HEK293T (cell line): ENCODE measurements at regions not wholly inside any gene's neighbourhood (a gene's known extent, or its start where the extent isn't known, plus 50 kb on each side); places are given as distances from the start of the nearest gene placed in this dataset.

Experiments used
- CTCF ChIA-PET: fragments of 350-600 bp; formaldehyde crosslinking; extraction: SDS; loops from one replicate; lab custom pipeline; 2021; ENCODE audit warnings: antibody characterized with exemption, inconsistent platforms; lab: Yijun Ruan, JAX
- POLR2A ChIA-PET: fragments of 350-600 bp; formaldehyde crosslinking; extraction: SDS; loops from one replicate; lab custom pipeline; 2020; ENCODE audit warnings: antibody characterized with exemption, inconsistent platforms; lab: Yijun Ruan, JAX
- DNase-seq: peaks from one replicate; pipeline ENCODE4 v3.0.0; 2012; ENCODE audit warnings: mixed read lengths; ENCODE audit errors: extremely low spot score
- ARNT ChIP-seq: fragments of 450-650 bp; IDR thresholded peaks from 2 replicates; pipeline ENCODE4 v1.6.1; 2017; ENCODE audit warnings: mild to moderate bottlenecking
- BHLHE40 ChIP-seq: fragments of 450-650 bp; IDR thresholded peaks from 2 replicates; pipeline ENCODE4 v1.6.1; 2016; ENCODE audit warnings: mild to moderate bottlenecking, moderate library complexity, borderline replicate concordance
- CTBP1 ChIP-seq: fragments of 450-650 bp; IDR thresholded peaks from 2 replicates; pipeline ENCODE4 v1.6.1; 2016; ENCODE audit warnings: borderline replicate concordance
- ELF4 ChIP-seq: fragments of 450-650 bp; IDR thresholded peaks from 2 replicates; pipeline ENCODE4 v1.6.1; 2017; ENCODE audit warnings: antibody characterized with exemption
- FOXA1 ChIP-seq: fragments of 450-650 bp; IDR thresholded peaks from 2 replicates; pipeline ENCODE4 v1.6.1; 2016; ENCODE audit warnings: mild to moderate bottlenecking
- FOXK2 ChIP-seq: fragments of 450-650 bp; IDR thresholded peaks from 2 replicates; pipeline ENCODE4 v1.6.1; 2016; ENCODE audit warnings: mild to moderate bottlenecking
- FOXM1 ChIP-seq: fragments of 450-650 bp; IDR thresholded peaks from 2 replicates; pipeline ENCODE4 v1.6.1; 2017; ENCODE audit warnings: mild to moderate bottlenecking, borderline replicate concordance
- HDGF ChIP-seq: fragments of 450-650 bp; IDR thresholded peaks from 2 replicates; pipeline ENCODE4 v1.6.1; 2017; ENCODE audit warnings: antibody characterized with exemption, borderline replicate concordance
- L3MBTL2 ChIP-seq: fragments of 450-650 bp; conservative IDR thresholded peaks from 2 replicates; pipeline ENCODE4 v1.6.1; 2016; ENCODE audit warnings: mild to moderate bottlenecking
- LEF1 ChIP-seq: fragments of 450-650 bp; IDR thresholded peaks from 2 replicates; pipeline ENCODE4 v1.6.1; 2017; ENCODE audit warnings: mild to moderate bottlenecking, borderline replicate concordance
- NFRKB ChIP-seq: fragments of 450-650 bp; IDR thresholded peaks from 2 replicates; pipeline ENCODE4 v1.6.1; 2016; ENCODE audit warnings: mild to moderate bottlenecking, moderate library complexity
- PKNOX1 ChIP-seq: fragments of 450-650 bp; IDR thresholded peaks from 2 replicates; pipeline ENCODE4 v1.6.1; 2016
- SP1 ChIP-seq: fragments of 450-650 bp; IDR thresholded peaks from 2 replicates; pipeline ENCODE4 v1.6.1; 2017
- SUZ12 ChIP-seq: fragments of 450-650 bp; IDR thresholded peaks from 2 replicates; pipeline ENCODE4 v1.6.1; 2016; ENCODE audit warnings: mild to moderate bottlenecking
- TARDBP ChIP-seq: fragments of 450-650 bp; IDR thresholded peaks from 2 replicates; pipeline ENCODE4 v1.6.1; 2016
- ZNF384 ChIP-seq: fragments of 450-650 bp; IDR thresholded peaks from 2 replicates; pipeline ENCODE4 v1.6.1; 2016

DNA sequence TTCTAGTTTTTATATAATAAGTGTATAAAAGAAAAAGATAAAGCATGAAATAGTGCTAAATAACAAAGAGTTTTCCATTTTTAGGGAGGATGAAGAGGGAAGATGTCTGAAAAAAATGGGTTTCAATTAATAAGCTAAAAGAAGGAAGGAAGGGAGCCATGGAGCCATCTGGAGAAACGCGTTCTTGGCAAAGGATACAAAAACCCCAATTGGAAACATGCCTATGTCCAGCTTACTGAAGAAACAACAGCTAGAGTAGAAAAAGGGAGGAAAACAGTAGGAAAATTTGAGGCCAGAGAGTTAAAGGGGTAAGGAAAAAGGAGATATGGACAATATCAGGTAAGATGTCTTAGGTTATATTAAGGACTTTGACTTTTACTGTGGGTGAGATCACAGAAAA lies 416.2 kb upstream of the GHITM start:
- CTCF ChIA-PET, result no interaction called here
- TF ChIP-seq HDGF (no peak), PKNOX1 (no peak), CTBP1 (no peak), BHLHE40 (no peak), FOXM1 (no peak), FOXA1 (no peak), L3MBTL2 (no peak), ZNF384 (no peak), FOXK2 (no peak), ELF4 (no peak), TARDBP (no peak), ARNT (no peak)
- POLR2A ChIA-PET, result no interaction called here
- DNase-seq, result no peak

- no peak for DNase-seq
- CTCF ChIA-PET, result no interaction called here
- no peak for TF ChIP-seq CTBP1
- TF ChIP-seq PKNOX1, result no peak
- no peak for TF ChIP-seq SP1
- POLR2A ChIA-PET, result no interaction called here
These were observed 414.7 kb upstream of the GHITM start for GRCh38 chr10:83724471-83725241.

GRCh38 chr10:83725567-83725966 lies 413.7 kb upstream of the GHITM start:
- TF ChIP-seq FOXA1 (no peak), ARNT (no peak), NFRKB (no peak), ELF4 (no peak), FOXK2 (no peak), PKNOX1 (no peak), CTBP1 (no peak), BHLHE40 (no peak), ZNF384 (no peak)
- POLR2A ChIA-PET, result no interaction called here
- CTCF ChIA-PET, result no interaction called here
- no peak for DNase-seq

DNA sequence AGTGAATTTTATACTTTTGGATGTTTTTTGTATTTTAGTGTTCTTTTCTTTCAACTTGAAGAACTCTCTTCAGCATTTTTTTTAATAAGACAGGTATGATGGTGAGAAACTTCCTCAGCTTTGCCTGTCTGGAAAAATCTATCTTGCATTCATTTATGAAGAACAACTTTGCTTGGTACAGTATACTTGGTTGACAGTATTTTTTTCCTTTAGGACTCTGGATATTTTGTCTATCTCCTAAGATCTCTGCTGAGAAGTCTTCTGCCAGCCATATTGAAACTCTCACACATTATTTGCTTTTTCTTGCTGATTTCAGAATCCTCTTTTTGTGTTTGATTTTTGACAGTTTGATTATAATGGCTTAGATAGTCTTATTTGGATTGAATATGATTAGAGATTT lies 405.0 kb upstream of the GHITM start:
- TF ChIP-seq SP1 (no peak), ELF4 (no peak), SUZ12 (no peak), TARDBP (no peak), CTBP1 (no peak)
- DNase-seq, result no peak
- ChIA-PET CTCF (no interaction called here), POLR2A (no interaction called here)

DNA sequence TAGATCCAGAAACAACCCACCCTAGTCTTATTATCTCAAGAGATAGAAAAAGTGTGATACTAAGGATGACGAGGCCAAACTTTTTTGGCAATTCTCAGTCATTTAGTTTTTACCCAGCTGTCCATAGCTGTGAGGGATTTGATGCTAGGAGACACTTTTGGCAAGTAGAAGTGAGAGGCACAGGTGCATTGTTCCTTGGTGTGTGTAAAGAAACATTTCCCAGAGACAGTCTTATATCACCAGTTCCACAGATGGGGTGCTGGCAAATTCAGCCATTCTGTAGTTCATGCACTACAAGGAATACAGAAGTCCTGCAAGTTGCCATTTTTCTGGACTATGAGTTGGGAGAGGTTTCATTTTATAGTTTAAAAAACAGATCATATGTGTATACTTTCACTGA lies 403.3 kb upstream of the GHITM start:
- ChIA-PET CTCF (no interaction called here), POLR2A (no interaction called here)
- DNase-seq, result no peak
- no peak for TF ChIP-seq LEF1
- TF ChIP-seq HDGF, result no peak
- TF ChIP-seq CTBP1, result no peak
- no peak for TF ChIP-seq SUZ12
- TF ChIP-seq FOXA1, result no peak
- TF ChIP-seq ZNF384, result no peak
- no peak for TF ChIP-seq BHLHE40
- no peak for TF ChIP-seq PKNOX1

GRCh38 chr10:83750604-83751003 lies 388.7 kb upstream of the GHITM start:
- TF ChIP-seq ZNF384 (no peak), LEF1 (no peak), L3MBTL2 (no peak)
- CTCF ChIA-PET, result no interaction called here
- POLR2A ChIA-PET, result no interaction called here
- no peak for DNase-seq

DNA sequence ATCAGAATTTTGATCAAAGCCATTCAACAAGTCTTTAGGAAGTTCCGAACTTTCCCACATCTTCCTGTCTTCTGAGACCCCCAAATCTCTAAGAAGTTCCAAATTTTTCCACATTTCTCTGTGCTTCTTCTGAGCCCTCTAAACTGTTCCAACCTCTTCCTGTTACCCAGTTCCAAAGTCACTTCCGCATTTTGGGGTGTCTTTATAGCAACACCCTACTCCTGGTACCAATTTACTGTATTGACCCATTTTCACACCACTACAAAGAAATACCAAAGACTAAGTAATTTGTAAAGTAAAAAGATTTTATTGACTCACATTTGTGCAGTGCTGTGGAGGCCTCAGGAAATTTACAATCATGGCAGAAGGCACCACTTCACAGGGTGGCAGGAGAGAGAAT lies 385.8 kb upstream of the GHITM start:
- TF ChIP-seq ARNT (no peak), SP1 (no peak), FOXA1 (no peak), LEF1 (no peak), ZNF384 (no peak), TARDBP (no peak), CTBP1 (no peak), NFRKB (no peak), ELF4 (no peak), HDGF (no peak), SUZ12 (no peak), L3MBTL2 (no peak)
- DNase-seq, result no peak
- CTCF ChIA-PET, result no interaction called here
- POLR2A ChIA-PET, result no interaction called here
